Fibroblast of skin of back (primary cell): ENCODE measurements at regions not wholly inside any gene's neighbourhood (a gene's known extent, or its start where the extent isn't known, plus 50 kb on each side); places are given as distances from the start of the nearest gene placed in this dataset.

ENCODE experiments used
- DNase-seq: peaks from one replicate; pipeline ENCODE4 v3.0.0-alpha.2; 2013

DNA sequence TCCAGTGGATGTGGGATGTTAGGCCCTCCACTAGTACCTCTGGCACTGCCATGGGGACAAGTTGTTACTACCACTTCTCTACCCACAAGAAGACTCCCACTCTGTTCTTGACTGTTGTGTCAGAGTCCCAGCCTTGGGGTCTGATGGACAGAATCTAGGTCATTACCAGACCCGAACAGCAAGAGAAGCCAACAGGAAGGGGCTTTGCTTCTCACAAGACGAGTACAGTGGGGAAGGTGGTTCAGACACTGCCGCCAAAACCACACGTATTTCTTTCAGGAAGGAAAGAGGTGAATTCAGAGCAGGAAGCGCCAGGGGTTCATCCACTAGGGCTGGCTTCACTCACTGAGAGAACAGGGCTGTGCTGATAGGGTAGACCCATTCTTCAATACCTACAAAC, 161.3 kb upstream of the KIT start:
- no peak for DNase-seq

- DNase-seq, result peak; percentile 33
These were observed 159.8 kb upstream of the KIT start for GRCh38 chr4:54497947-54498346.

DNA sequence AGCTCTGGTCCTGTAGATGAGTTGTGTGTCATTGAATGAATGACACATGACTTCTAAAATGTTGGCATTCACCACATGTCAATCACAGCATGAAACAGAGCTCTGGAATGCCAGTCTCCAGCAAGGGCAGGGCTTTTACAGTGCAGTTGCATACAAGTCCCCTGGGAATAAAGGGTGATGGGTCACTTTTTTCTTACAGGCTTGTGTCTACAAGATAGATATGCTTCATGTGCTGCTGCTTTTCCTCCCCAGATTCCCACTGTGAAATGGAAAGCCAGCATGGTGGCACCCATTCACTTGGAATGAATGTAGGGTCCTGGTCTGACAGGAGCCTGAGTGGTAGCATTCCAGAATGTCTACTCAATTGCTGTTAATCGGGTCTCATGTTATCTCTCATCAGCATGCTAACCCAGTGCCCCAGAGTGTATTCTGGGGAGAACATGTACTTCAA, 159.1 kb upstream of the KIT start:
- peak; percentile 99 for DNase-seq

GRCh38 chr4:54499308-54500074, 158.3 kb upstream of the KIT start:
- DNase-seq, result peak; percentile 94

GRCh38 chr4:54505362-54505761, 152.4 kb upstream of the KIT start:
- peak; percentile 28 for DNase-seq

GRCh38 chr4:54505996-54506395, 151.8 kb upstream of the KIT start:
- DNase-seq, result no peak

GRCh38 chr4:54509057-54509456, 148.7 kb upstream of the KIT start:
- DNase-seq, result no peak

GRCh38 chr4:54513204-54513603, 144.6 kb upstream of the KIT start:
- peak; percentile 94 for DNase-seq

DNA sequence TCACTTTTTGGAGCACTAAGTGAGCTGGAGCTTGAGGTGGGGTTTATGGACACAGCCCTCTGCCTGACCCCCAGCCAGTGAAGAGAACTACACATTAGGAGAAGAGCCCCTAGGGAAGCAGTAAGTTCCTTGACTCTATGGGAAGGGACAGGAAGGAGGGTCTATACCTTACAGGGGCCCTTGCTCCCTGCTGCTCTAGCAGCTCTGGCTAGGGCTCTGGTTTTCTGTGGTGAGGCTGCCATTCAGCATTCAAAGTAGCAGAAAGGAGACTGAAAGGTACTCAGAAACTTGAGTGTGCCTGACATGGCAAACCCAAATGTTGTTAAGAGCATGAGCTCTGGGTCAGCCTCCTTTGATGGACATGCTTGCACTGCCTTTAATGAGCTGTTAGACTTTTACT, 144.0 kb upstream of the KIT start:
- no peak for DNase-seq

GRCh38 chr4:54516556-54517215, 141.1 kb upstream of the KIT start:
- DNase-seq, result no peak

- DNase-seq, result no peak
These were observed 139.8 kb upstream of the KIT start for GRCh38 chr4:54517781-54518444.

- DNase-seq, result peak; percentile 94
These were observed 132.2 kb upstream of the KIT start for GRCh38 chr4:54525602-54526001.

DNA sequence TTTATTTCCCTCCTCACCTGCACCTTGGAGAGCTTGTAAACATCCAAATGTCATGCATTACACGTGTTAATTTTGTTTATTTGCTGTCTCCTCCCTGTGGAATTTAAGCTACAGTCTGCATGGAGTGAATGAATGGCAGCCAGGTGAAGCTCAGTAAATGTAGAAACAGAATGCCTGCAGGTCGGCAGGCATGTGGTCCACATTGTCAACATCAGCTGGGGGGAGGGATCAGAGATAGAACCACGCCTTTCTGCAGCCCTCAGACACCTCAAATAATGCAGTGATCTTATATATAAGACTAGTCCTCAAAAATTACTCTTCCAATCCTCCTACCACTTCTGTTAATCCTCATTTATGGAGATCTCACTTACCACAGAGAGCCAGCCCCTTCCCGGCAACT, 131.2 kb upstream of the KIT start:
- DNase-seq, result no peak

DNA sequence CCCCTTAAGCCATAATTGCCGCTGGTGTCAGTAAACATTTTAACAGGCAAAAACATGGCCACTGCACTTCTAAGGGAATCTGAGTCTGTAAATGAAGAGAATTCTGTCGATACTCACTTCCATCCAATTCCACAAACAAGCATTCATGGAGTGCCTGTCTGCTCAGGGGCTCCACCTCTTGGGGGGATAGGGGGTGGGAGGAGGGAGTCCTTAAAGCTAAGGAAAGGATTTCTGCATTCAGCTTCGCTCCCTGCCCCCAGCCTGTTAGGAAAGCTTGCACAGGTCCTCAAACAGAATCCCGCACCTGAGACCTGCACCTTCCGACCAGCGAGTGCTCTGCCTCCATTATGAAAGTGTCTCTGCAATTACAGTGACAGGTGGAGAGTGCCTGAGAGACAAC, 130.2 kb upstream of the KIT start:
- DNase-seq, result no peak

- peak; percentile 70 for DNase-seq
These were observed 118.2 kb upstream of the KIT start for GRCh38 chr4:54539500-54540029.

DNA sequence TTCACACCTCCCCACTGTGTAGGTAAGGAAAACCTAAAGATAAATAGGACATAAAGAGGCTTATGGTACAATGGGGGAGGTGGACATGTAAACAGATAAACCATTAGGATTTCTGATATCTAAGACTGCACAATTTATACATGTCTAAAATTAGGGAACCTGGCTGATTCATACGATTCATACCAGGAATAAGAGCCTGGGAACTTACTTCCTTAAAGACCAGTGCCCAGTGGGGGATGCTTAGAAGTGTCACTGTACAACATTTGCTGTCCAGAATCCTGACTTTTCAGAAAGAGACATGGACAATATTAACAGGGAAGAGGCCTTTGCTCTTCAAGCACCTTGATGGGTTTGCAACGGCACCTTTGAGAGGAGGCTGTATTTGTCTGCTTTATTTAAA, 116.8 kb upstream of the KIT start:
- no peak for DNase-seq

DNA sequence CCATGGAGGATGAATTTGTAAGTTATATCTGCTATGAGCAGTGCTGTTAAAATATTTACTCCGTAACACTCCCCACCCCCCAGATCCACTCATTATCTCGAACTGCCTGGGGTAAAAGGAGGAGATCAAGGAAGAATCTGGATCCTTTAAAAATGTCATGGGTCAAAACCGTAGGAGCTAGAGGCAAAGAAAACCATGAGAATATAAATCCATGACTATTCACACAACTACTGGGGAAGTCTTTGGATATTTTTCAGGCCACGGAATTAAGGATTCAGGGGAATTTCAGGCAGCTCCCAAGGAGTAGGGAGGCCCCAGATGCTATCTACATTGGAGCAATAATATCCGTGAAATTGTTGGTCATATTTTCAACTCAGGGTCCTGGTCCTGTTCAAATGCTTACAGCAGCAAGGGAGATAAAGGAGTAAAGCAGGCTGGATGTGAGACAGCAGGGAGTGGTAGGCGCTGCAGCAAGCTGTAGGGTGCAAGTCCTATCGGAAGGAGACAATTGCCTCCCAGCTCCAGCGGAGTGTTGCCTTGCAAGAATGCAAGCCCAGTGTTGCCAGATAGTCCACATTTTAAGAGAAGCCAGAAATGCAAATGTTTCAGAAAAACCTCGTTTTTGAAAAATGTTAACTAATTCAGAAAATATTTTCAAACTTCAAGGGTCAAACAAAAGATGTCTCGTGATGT, 116.2 kb upstream of the KIT start:
- peak; percentile 89 for DNase-seq

DNA sequence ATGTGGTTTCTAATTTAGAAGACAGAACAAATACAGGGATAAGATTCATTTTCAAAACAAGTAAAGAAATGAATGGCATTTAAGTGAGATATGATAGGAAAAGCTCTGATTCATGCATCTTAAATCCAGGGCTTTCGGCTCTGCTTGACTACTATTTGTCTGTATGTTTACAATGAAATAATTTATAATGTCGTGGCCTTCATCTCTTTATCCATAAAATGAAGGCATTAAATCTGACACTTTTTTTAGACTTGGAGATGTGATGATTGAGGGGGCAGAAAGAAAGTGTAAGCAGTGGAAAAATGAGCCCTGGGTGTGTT, 115.7 kb upstream of the KIT start:
- no peak for DNase-seq

DNA sequence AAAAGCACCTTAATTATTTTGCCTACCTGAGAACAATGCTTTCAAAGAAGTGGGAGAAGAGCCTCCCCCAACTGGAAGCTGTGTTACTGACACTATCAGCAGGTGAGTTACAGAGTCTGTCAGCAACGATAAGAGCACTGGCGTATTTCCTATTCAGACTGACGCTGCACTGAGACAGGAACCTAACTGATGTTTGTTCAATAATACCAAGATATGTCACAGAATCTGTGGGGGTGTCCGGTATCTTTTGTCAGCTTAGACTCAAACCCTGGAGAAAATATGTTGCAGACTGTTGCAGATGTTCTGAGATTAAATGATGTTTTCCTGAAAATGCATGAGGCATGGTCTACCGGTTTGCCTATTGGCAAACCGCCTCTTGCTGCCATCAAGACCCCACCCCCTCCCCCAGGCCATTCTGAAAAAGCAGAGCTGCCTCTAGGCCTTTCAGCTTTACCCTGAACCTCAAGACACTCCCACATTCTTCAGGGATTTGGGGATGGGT, 115.2 kb upstream of the KIT start:
- no peak for DNase-seq

- DNase-seq, result peak; percentile 99
These were observed 114.5 kb upstream of the KIT start for GRCh38 chr4:54543088-54543795.

- no peak for DNase-seq
These were observed 111.9 kb upstream of the KIT start for GRCh38 chr4:54545663-54546424.
